NAMALWA (cell line): ENCODE measurements at regions not wholly inside any gene's neighbourhood (a gene's known extent, or its start where the extent isn't known, plus 50 kb on each side); places are given as distances from the start of the nearest gene placed in this dataset.
A peak's percentile ranks its signal among the peaks of the same experiment; 100 is the strongest.
"Not testable (repeated sequence)": the region's sequence is repeated elsewhere in the genome, so short reads cannot be mapped to it uniquely, and the experiment has no call there.

Experiments used
- DNase-seq: peaks from one replicate; pipeline ENCODE4 v3.0.0-alpha.2; 2015; ENCODE audit warnings: low spot score

- DNase-seq = no peak
Observed at GRCh38 chr13:23947893-23948292, 50.6 kb upstream of the C1QTNF9B start.

- DNase-seq = no peak
Observed at GRCh38 chr13:23949200-23949599, 51.9 kb upstream of the C1QTNF9B start.

GRCh38 chr13:23949736-23950135 lies 52.4 kb upstream of the C1QTNF9B start:
- DNase-seq = no peak

GRCh38 chr13:23950736-23951510 lies 53.6 kb upstream of the C1QTNF9B start:
- DNase-seq = no peak

GRCh38 chr13:23952796-23953195 lies 55.5 kb upstream of the C1QTNF9B start:
- no peak for DNase-seq

- no peak for DNase-seq
Observed at GRCh38 chr13:23953860-23954512, 56.7 kb upstream of the C1QTNF9B start.

- DNase-seq = no peak
Observed at GRCh38 chr13:23955064-23955463, 57.8 kb upstream of the C1QTNF9B start.

GRCh38 chr13:23956106-23956505 lies 58.8 kb upstream of the C1QTNF9B start:
- no peak for DNase-seq

- DNase-seq = no peak
Observed at GRCh38 chr13:23957981-23958380, 60.7 kb upstream of the C1QTNF9B start.

- DNase-seq = no peak
Observed at GRCh38 chr13:23959231-23959862, 62.0 kb upstream of the C1QTNF9B start.

- peak; percentile 50 for DNase-seq
Observed at GRCh38 chr13:23960566-23961156, 63.4 kb upstream of the C1QTNF9B start.

GRCh38 chr13:23963184-23963931 lies 66.1 kb upstream of the C1QTNF9B start:
- DNase-seq = no peak

- DNase-seq = no peak
Observed at GRCh38 chr13:23963947-23964346, 66.6 kb upstream of the C1QTNF9B start.

GRCh38 chr13:23965346-23965745 lies 68.0 kb upstream of the C1QTNF9B start:
- no peak for DNase-seq

- DNase-seq = no peak
Observed at GRCh38 chr13:23966221-23966690, 69.0 kb upstream of the C1QTNF9B start.

- DNase-seq = no peak
Observed at GRCh38 chr13:23966691-23967615, 69.7 kb upstream of the C1QTNF9B start.

- not testable (repeated sequence) for DNase-seq
Observed at GRCh38 chr13:23967792-23968191, 70.5 kb upstream of the C1QTNF9B start.

- DNase-seq = no peak
Observed at GRCh38 chr13:23969647-23970046, 72.3 kb upstream of the C1QTNF9B start.

- DNase-seq = no peak
Observed at GRCh38 chr13:23979361-23980159, 82.3 kb upstream of the C1QTNF9B start.

- DNase-seq = no peak
Observed at GRCh38 chr13:23980160-23980551, 82.9 kb upstream of the C1QTNF9B start.
